NCI-H2171 (cell line): ENCODE measurements at regions not wholly inside any gene's neighbourhood (a gene's known extent, or its start where the extent isn't known, plus 50 kb on each side); places are given as distances from the start of the nearest gene placed in this dataset.
"Not testable (repeated sequence)": the region's sequence is repeated elsewhere in the genome, so short reads cannot be mapped to it uniquely, and the experiment has no call there.

Experiments
- DNase-seq: peaks from one replicate; lab custom pipeline; 2025; lab: John Stamatoyannopoulos, UW

GRCh38 chr5:7088849-7089248, 307.1 kb upstream of the ADCY2 start:
- DNase-seq: no peak

GRCh38 chr5:7094626-7095025, 301.3 kb upstream of the ADCY2 start:
- DNase-seq: no peak

GRCh38 chr5:7096294-7096693, 299.6 kb upstream of the ADCY2 start:
- DNase-seq: no peak

GRCh38 chr5:7105358-7105757, 290.6 kb upstream of the ADCY2 start:
- no peak for DNase-seq

GRCh38 chr5:7117961-7118360, 278.0 kb upstream of the ADCY2 start:
- no peak for DNase-seq

GRCh38 chr5:7131680-7132079, 264.3 kb upstream of the ADCY2 start:
- DNase-seq: no peak

GRCh38 chr5:7146886-7147285, 249.1 kb upstream of the ADCY2 start:
- DNase-seq: no peak

- DNase-seq: no peak
These were observed 238.9 kb upstream of the ADCY2 start for GRCh38 chr5:7157083-7157482.

GRCh38 chr5:7169240-7169878, 226.6 kb upstream of the ADCY2 start:
- DNase-seq: no peak

- not testable (repeated sequence) for DNase-seq
These were observed 225.2 kb upstream of the ADCY2 start for GRCh38 chr5:7170785-7171184.

GRCh38 chr5:7179364-7179763, 216.6 kb upstream of the ADCY2 start:
- DNase-seq: no peak

- DNase-seq: no peak
These were observed 214.1 kb upstream of the ADCY2 start for GRCh38 chr5:7181841-7182240.

- no peak for DNase-seq
These were observed 210.2 kb upstream of the ADCY2 start for GRCh38 chr5:7185742-7186141.

GRCh38 chr5:7186818-7187217, 209.1 kb upstream of the ADCY2 start:
- no peak for DNase-seq

GRCh38 chr5:7190712-7191250, 205.2 kb upstream of the ADCY2 start:
- no peak for DNase-seq

- no peak for DNase-seq
These were observed 203.9 kb upstream of the ADCY2 start for GRCh38 chr5:7192016-7192415.

GRCh38 chr5:7202846-7203245, 193.1 kb upstream of the ADCY2 start:
- DNase-seq: no peak

- DNase-seq: no peak
These were observed 188.0 kb upstream of the ADCY2 start for GRCh38 chr5:7207979-7208378.

- DNase-seq: no peak
These were observed 187.0 kb upstream of the ADCY2 start for GRCh38 chr5:7208938-7209337.

GRCh38 chr5:7209658-7210057, 186.3 kb upstream of the ADCY2 start:
- DNase-seq: no peak

GRCh38 chr5:7210549-7210948, 185.4 kb upstream of the ADCY2 start:
- DNase-seq: no peak

GRCh38 chr5:7213525-7213924, 182.4 kb upstream of the ADCY2 start:
- DNase-seq: no peak

GRCh38 chr5:7214906-7215416, 181.0 kb upstream of the ADCY2 start:
- DNase-seq: no peak

GRCh38 chr5:7218141-7218540, 177.8 kb upstream of the ADCY2 start:
- no peak for DNase-seq
